Liver (tissue), 8 donors: ENCODE measurements at regions not wholly inside any gene's neighbourhood (a gene's known extent, or its start where the extent isn't known, plus 50 kb on each side); places are given as distances from the start of the nearest gene placed in this dataset.

ENCODE experiments used
- DNase-seq: peaks from one replicate; pipeline ENCODE4 v3.0.0-alpha.2; 2017; ENCODE audit warnings: low spot score
- H3K27ac ChIP-seq, 2 donors: one replicate each; pipeline ENCODE4 v1.7.0; 2013; ENCODE audit warnings: inconsistent platforms in 2 of 2, low read length in 2 of 2, control low read depth in 1 of 2, low read depth in 1 of 2, mild to moderate bottlenecking in 1 of 2
- H3K27me3 ChIP-seq, 4 donors: one replicate each; pipeline versions ENCODE4 v1.6.1 to v1.7.0; 2013; ENCODE audit warnings: low read length in 3 of 4, inconsistent platforms in 1 of 4, mild to moderate bottlenecking in 1 of 4, moderate library complexity in 1 of 4; ENCODE audit not compliant: control insufficient read depth in 4 of 4, insufficient read depth in 4 of 4
- H3K36me3 ChIP-seq, 4 donors: one replicate each; pipeline versions ENCODE4 v1.6.1 to v1.7.0; 2013; ENCODE audit warnings: low read length in 3 of 4, mild to moderate bottlenecking in 3 of 4, low read depth in 1 of 4, moderate library complexity in 1 of 4; ENCODE audit not compliant: control insufficient read depth in 4 of 4, insufficient read depth in 3 of 4
- H3K4me1 ChIP-seq, 4 donors: one replicate each; pipeline versions ENCODE4 v1.6.1 to v1.7.0; 2013; ENCODE audit warnings: low read length in 3 of 4, mild to moderate bottlenecking in 3 of 4, moderate library complexity in 1 of 4; ENCODE audit not compliant: control insufficient read depth in 4 of 4, insufficient read depth in 4 of 4
- H3K4me3 ChIP-seq, 3 donors: one replicate each; pipeline versions ENCODE4 v1.6.1 to v1.7.0; 2013; ENCODE audit warnings: low read length in 3 of 3, control low read depth in 1 of 3, low read depth in 1 of 3, mild to moderate bottlenecking in 1 of 3
- H3K9ac ChIP-seq, 2 donors: one replicate each; pipeline ENCODE4 v1.7.0; 2013; ENCODE audit warnings: low read length in 2 of 2, mild to moderate bottlenecking in 2 of 2, moderate library complexity in 2 of 2, control low read depth in 1 of 2, low read depth in 1 of 2
- H3K9me3 ChIP-seq, 4 donors: one replicate each; pipeline versions ENCODE4 v1.6.1 to v1.7.0; 2013; ENCODE audit warnings: low read length in 3 of 4; ENCODE audit not compliant: control insufficient read depth in 4 of 4
- ATF3 ChIP-seq: IDR thresholded peaks from 2 replicates; pipeline ENCODE4 v1.6.1; 2016; ENCODE audit warnings: antibody characterized with exemption
- CTCF ChIP-seq: fragments of 150-350 bp; IDR thresholded peaks from 2 replicates; pipeline ENCODE4 v1.5.1; 2017; ENCODE audit warnings: improper control_type of control experiment, low read depth, low read length; ENCODE audit not compliant: missing input control
- EGR1 ChIP-seq, 2 donors: IDR thresholded peaks; 2 replicates each; pipeline ENCODE4 v1.6.1; 2016 to 2018; ENCODE audit warnings: antibody characterized with exemption in 2 of 2, low read depth in 2 of 2
- FOXA1 ChIP-seq: IDR thresholded peaks from 2 replicates; pipeline ENCODE4 v1.6.1; 2016; ENCODE audit warnings: antibody characterized with exemption
- FOXA2 ChIP-seq: IDR thresholded peaks from 2 replicates; pipeline ENCODE4 v1.6.1; 2016; ENCODE audit warnings: antibody characterized with exemption
- GABPA ChIP-seq, 2 donors: IDR thresholded peaks in 1 of 2; conservative IDR thresholded peaks in 1 of 2; 2 replicates each; pipeline ENCODE4 v1.6.1; 2016; ENCODE audit warnings: antibody characterized with exemption in 2 of 2, mild to moderate bottlenecking in 1 of 2, moderate library complexity in 1 of 2
- HNF4A ChIP-seq, 2 donors: conservative IDR thresholded peaks; 2 replicates each; pipeline ENCODE4 v1.6.1; 2016; ENCODE audit warnings: antibody characterized with exemption in 2 of 2, mild to moderate bottlenecking in 2 of 2
- HNF4G ChIP-seq: IDR thresholded peaks from 2 replicates; pipeline ENCODE4 v1.6.1; 2016; ENCODE audit warnings: antibody characterized with exemption
- JUND ChIP-seq, 2 donors: IDR thresholded peaks; 2 replicates each; pipeline ENCODE4 v1.6.1; 2016; ENCODE audit warnings: antibody characterized with exemption in 2 of 2
- MAX ChIP-seq: IDR thresholded peaks from 2 replicates; pipeline ENCODE4 v1.6.1; 2016; ENCODE audit warnings: antibody characterized with exemption
- NR2F2 ChIP-seq: IDR thresholded peaks from 2 replicates; pipeline ENCODE4 v1.6.1; 2016; ENCODE audit warnings: antibody characterized with exemption
- RAD21 ChIP-seq, 2 donors: IDR thresholded peaks; 2 replicates each; pipeline ENCODE4 v1.6.1; 2016; ENCODE audit warnings: antibody characterized with exemption in 2 of 2, mild to moderate bottlenecking in 2 of 2
- REST ChIP-seq: IDR thresholded peaks from 2 replicates; pipeline ENCODE4 v1.6.1; 2016; ENCODE audit warnings: antibody characterized with exemption, mild to moderate bottlenecking
- RXRA ChIP-seq, 2 donors: IDR thresholded peaks; 2 replicates each; pipeline ENCODE4 v1.6.1; 2017 to 2018; ENCODE audit warnings: antibody characterized with exemption in 2 of 2, mild to moderate bottlenecking in 1 of 2
- SP1 ChIP-seq: IDR thresholded peaks from 2 replicates; pipeline ENCODE4 v1.6.1; 2018; ENCODE audit warnings: antibody characterized with exemption, mild to moderate bottlenecking
- TAF1 ChIP-seq: conservative IDR thresholded peaks from 2 replicates; pipeline ENCODE4 v1.6.1; 2016; ENCODE audit warnings: antibody characterized with exemption, mild to moderate bottlenecking
- YY1 ChIP-seq: IDR thresholded peaks from 2 replicates; pipeline ENCODE4 v1.6.1; 2016; ENCODE audit warnings: antibody characterized with exemption, mild to moderate bottlenecking
- ZBTB33 ChIP-seq: IDR thresholded peaks from 2 replicates; pipeline ENCODE4 v1.6.1; 2016; ENCODE audit warnings: antibody characterized with exemption
- WGBS: extraction: QIAGEN DNeasy Blood & Tissue Kit; methylation state at CpG from one replicate; pipeline ENCODE4 v1.1.7; 2013; 5-methylcytosine and 5-hydroxymethylcytosine counted together
- donor health status: healthy.
- donor health status: healthy.
- donor health status: healthy.
- donor health status: healthy.
- donor health status: healthy.

GRCh38 chr1:182134257-182134656 is 72.7 kb upstream of the ZNF648 start:
- no peak overlapping the region for H3K27ac ChIP-seq
- no peaks in the 10 kb centered on the region for H3K36me3 ChIP-seq
- no peak for DNase-seq
- H3K27me3 ChIP-seq, result no peaks in the 10 kb centered on the region
- no peaks in the 10 kb centered on the region for H3K4me1 ChIP-seq
- H3K9me3 ChIP-seq, result peaks cover 0 to 6% (median under 1%) of the 10 kb centered on the region in 4 donors
- TF ChIP-seq HNF4G, result no peak
- TF ChIP-seq JUND (IDR thresholded peaks at IDR 0.05), result no peak
- no peak for TF ChIP-seq ATF3
- no peak for TF ChIP-seq RXRA (IDR thresholded peaks at IDR 0.05)
- TF ChIP-seq TAF1, result no peak
- TF ChIP-seq EGR1 (IDR thresholded peaks at IDR 0.05; ENCODE audit: low read depth in 2 of 2), result no peak
- no peak for TF ChIP-seq NR2F2
- no peak for TF ChIP-seq GABPA (IDR thresholded peaks at IDR 0.05 in 1 of 2, conservative IDR thresholded peaks at IDR 0.05 in 1 of 2)
- no peak for TF ChIP-seq FOXA1
- TF ChIP-seq SP1, result no peak
- no peak for TF ChIP-seq FOXA2
- 96% methylated on average over 4 of the region's 4 CpGs for WGBS
- H3K9ac ChIP-seq, result no peak overlapping the region
- no peak overlapping the region for H3K4me3 ChIP-seq

GRCh38 chr1:182133181-182133580 is 71.7 kb upstream of the ZNF648 start:
- H3K27me3 ChIP-seq, result no peaks in the 10 kb centered on the region
- H3K4me1 ChIP-seq, result no peaks in the 10 kb centered on the region
- WGBS, result 96% methylated on average over 7 of the region's 7 CpGs
- DNase-seq, result no peak
- H3K36me3 ChIP-seq, result no peaks in the 10 kb centered on the region
- peaks cover 0 to 6% (median under 1%) of the 10 kb centered on the region in 4 donors for H3K9me3 ChIP-seq
- H3K27ac ChIP-seq, result no peak overlapping the region
- no peak overlapping the region for H3K9ac ChIP-seq
- no peak overlapping the region for H3K4me3 ChIP-seq
- TF ChIP-seq JUND (IDR thresholded peaks at IDR 0.05) (no peak), NR2F2 (no peak), HNF4A (conservative IDR thresholded peaks at IDR 0.05) (no peak)

- Histone ChIP-seq H3K4me3 (no peak overlapping the region), H3K27ac (no peak overlapping the region), H3K36me3 (no peaks in the 10 kb centered on the region), H3K4me1 (no peaks in the 10 kb centered on the region), H3K9ac (no peak overlapping the region), H3K9me3 (peaks cover 0 to 6% (median under 1%) of the 10 kb centered on the region in 4 donors), H3K27me3 (no peaks in the 10 kb centered on the region)
- no peak for DNase-seq
- TF ChIP-seq EGR1 (IDR thresholded peaks at IDR 0.05; ENCODE audit: low read depth in 2 of 2) (no peak), REST (no peak), ATF3 (no peak), YY1 (no peak), TAF1 (no peak), NR2F2 (no peak), FOXA1 (no peak), RAD21 (IDR thresholded peaks at IDR 0.05) (no peak), MAX (no peak), JUND (IDR thresholded peaks at IDR 0.05) (no peak), FOXA2 (no peak), ZBTB33 (no peak), RXRA (IDR thresholded peaks at IDR 0.05) (no peak), HNF4G (no peak), HNF4A (conservative IDR thresholded peaks at IDR 0.05) (no peak), SP1 (no peak), GABPA (IDR thresholded peaks at IDR 0.05 in 1 of 2, conservative IDR thresholded peaks at IDR 0.05 in 1 of 2) (no peak), CTCF (no peak)
- 86% methylated on average over 9 of the region's 9 CpGs for WGBS
Observed at GRCh38 chr1:182129398-182129797, 67.9 kb upstream of the ZNF648 start.
